ENCODE measurements at regions not wholly inside any gene's neighbourhood (a gene's known extent, or its start where the extent isn't known, plus 50 kb on each side); places are given as distances from the start of the nearest gene placed in this dataset.
A peak's percentile ranks its signal among the peaks of the same experiment; 100 is the strongest.

DNA sequence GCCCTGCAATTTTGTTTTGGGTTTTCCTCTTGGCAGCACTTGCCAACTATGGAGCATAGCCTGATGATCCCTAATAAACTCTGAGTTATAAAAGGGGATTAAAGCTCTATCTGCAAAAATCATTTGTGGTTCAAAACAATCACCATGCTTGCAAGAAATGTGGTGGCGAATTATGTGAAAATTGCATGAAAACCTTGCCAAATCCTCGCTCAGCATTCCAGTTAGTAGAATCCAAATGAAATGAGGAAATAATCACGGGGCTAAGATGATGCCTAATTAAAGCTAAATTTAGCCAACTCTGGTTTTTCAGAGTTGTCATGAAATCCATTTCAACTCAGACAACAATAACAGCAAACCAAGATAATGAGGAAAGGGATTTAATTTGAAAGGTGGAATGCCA is 73.0 kb upstream of the PROK2 start:
- no peak for DNase-seq

DNA sequence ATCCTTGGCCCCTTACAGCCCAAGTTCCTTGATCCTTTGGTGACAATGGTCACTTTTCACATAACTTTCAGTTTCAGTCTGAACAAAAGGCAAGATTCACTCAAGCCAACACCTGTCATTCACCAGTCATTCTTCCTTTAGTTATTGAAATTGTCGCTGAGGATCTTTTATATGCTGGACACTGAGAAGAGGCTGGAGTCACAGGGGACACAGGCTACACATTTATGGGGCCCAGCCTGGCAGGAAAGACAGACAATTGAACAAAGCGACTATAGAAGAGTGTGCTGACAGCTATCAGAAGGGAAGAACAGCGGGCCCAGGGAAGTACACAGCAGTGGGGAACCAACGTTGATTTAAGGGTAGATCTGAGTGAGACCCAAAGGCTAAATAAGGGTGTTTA is 69.8 kb upstream of the PROK2 start:
- no peak for DNase-seq

DNA sequence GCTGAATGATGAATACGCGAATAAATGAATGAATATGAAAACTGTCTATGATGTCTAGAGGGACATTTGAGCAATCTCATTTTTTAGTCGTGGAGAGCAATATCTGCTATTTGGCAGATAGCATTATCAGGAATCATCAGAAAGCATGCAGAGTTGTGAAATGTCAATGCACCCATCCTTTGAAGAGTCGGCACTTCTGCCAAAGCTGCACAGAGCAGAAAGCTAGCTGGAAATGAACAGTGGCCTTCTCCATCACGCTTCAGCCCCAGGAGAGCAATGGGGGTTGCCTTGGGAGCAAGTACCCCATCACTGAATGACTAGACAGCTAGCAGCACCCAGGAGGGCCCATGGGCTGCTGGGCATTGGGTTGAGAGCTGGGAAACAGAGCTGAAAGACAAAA is 69.1 kb upstream of the PROK2 start:
- DNase-seq, result no peak

DNA sequence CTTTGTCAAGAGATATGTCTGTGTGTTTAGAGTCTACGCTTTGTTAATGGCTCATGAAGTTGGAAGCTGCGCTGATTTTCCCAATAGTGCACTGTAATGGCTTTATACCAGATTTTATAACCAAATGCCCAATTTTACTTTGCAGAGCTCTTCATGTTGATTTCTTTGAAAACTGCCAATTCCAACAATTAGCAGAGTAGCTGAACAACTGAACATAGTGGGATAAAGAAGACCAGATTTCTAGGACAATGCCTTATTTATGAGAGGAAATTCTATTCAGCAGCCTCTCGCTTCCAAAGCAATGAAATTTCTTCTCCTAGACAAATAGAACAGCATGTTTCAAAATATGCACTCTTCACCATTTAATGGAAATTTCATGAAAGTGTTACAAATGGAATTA is 66.9 kb upstream of the PROK2 start:
- DNase-seq, result peak in 1 of 2 donors; percentile 46

DNA sequence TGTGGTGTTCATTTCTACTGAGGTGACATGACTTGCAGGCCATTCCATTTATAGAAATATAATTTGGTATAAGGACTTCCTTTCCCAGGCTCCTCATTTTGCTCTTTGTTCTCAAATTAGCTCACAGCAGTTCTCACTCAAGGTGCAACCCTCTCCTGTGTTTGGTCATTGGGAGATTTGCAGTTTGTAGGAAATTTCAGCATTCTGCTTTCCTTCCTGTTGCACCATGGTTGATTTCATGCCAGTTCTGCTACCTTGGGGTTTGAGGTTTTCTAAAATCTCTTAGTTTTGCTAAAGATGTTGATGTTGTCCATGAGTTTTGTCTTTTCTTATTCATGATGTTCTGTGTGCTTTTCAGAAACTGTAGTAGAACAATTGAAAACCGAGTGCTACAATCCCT is 65.7 kb upstream of the PROK2 start:
- DNase-seq, result no peak

DNA sequence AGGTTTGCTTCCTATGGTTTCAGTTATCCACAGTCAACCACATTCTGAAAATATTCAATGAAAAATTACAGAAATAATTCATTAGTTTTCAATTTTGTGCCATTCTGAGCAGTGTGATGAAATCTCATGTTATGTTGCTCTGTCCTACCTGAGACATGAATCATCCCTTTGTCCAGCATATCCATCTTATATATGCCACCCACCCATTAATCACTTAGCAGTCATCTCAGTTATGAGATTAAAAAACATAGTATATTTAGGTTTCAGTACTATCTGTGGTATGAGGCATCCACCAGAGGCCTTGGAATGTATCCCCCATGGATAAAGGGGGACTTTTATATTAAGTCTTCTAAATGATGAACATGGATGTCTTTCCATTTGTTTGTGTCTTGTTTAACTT is 64.7 kb upstream of the PROK2 start:
- DNase-seq, result no peak

DNA sequence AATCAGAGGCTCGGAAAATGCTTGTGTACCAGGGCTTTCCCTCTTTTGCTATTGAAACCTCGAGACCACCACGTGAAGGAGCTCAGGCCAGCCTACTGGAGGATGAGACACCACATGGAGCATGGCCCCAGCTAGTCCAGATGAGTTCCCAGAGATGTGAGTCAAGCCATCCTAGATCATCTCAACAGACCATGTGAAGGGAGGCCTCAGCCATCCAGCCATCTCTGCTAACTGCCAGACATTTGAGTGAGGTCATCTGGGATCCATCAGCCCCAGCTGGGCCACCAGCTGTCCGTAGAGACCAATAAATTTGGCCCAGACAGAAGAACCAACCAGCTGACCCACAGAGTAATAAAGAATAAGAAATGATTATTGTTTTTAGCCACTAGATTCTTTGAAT is 62.8 kb upstream of the PROK2 start:
- no peak for DNase-seq

DNA sequence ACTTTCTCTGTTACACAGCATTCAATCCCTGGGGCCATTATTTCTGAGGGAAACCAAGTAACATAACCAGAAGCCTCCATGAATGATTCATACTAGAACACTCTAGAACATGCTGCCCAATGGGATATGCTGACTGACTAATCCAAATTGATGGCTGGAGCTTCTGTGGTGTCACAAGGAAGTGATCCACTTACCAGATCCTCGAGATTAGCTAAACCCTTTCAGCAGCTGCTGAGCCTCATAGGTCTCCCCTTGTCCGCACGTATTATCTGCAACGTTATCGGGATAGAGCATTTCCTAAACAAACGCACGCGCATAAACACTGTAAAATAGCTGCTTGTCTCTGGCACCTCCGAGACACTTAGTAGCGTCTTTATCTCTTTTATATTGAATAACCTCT is 61.2 kb upstream of the PROK2 start:
- DNase-seq, result no peak

DNA sequence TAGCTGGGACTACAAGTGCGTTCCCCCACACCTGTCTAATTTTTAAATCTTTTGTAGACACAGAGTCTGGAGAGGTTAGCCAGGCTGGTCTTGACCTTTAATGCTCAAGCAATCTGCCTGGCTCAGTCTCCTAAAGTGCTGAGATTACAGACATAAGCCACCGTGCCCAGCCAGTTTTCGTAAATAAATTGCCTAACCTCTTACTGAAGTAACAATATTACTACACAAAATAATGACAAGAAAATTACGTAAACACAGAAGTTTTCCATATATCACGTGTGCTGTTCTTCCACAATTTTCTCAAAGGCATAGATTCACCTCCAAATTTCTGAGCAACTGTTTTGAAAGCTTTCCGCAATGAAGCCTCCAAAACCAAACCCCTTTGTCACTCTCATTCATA is 58.1 kb upstream of the PROK2 start:
- DNase-seq, result no peak

DNA sequence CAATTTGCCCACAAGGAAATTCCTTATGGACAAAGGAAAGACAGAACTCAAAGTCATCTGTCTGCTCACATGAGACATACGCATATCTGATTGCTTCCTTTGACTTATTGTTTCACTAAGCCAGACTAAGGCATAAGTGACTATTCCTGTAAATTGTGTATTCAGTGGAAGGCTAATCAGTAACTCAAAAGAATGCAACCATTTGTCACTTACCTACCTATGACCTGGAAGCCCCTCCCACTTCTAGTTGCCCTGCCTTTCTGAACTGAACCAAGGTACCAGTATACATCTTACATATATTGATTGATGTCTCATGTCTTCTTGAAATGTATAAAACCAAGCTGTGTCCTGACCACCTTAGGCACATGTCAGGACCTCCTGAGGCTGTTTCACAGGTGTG is 53.5 kb upstream of the PROK2 start:
- no peak for DNase-seq
